Omental fat pad (tissue), 3 donors: ENCODE measurements at regions not wholly inside any gene's neighbourhood (a gene's known extent, or its start where the extent isn't known, plus 50 kb on each side); places are given as distances from the start of the nearest gene placed in this dataset.

Experiments used
- ATAC-seq: fragments of 150-250 bp; one replicate; pipeline ENCODE4 v1.9.1; 2016; ENCODE audit warnings: mild to moderate bottlenecking, moderate library complexity; ENCODE audit not compliant: low FRiP score
- DNase-seq: peaks from one replicate; pipeline ENCODE4 v3.0.0-alpha.2; 2019; ENCODE audit warnings: low spot score
- TF ChIP-seq, protein P1 (sequence below), 3 donors: fragments of 450-650 bp; IDR thresholded peaks; one replicate each; pipeline ENCODE4 v1.5.1; 2016 to 2017; ENCODE audit warnings: antibody characterized with exemption in 3 of 3, mild to moderate bottlenecking in 3 of 3, moderate library complexity in 2 of 3

DNA sequence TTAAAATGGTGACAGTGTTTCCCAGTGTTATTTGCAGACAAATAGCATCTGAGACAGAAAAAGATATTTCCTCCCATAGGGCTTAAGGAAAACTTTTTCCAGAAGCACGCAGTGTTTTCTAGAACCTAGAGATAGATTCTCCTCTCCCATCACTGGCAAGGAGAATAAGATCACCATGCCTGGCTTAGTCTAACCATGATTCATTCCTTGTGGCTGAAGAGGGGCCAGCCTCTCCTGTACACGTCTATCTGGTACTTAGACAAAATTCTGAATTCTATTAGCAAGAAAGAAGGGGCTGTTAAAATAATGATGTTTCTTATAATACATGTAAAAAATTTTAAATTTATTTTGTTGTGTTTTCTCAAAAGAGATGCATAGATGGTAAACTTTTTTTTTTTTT is 296.1 kb upstream of the LDB2 start:
- TF ChIP-seq, protein P1, sequence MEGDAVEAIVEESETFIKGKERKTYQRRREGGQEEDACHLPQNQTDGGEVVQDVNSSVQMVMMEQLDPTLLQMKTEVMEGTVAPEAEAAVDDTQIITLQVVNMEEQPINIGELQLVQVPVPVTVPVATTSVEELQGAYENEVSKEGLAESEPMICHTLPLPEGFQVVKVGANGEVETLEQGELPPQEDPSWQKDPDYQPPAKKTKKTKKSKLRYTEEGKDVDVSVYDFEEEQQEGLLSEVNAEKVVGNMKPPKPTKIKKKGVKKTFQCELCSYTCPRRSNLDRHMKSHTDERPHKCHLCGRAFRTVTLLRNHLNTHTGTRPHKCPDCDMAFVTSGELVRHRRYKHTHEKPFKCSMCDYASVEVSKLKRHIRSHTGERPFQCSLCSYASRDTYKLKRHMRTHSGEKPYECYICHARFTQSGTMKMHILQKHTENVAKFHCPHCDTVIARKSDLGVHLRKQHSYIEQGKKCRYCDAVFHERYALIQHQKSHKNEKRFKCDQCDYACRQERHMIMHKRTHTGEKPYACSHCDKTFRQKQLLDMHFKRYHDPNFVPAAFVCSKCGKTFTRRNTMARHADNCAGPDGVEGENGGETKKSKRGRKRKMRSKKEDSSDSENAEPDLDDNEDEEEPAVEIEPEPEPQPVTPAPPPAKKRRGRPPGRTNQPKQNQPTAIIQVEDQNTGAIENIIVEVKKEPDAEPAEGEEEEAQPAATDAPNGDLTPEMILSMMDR (IDR thresholded peaks at IDR 0.05), result no peak
- DNase-seq (no peak), ATAC-seq (no peak)

DNA sequence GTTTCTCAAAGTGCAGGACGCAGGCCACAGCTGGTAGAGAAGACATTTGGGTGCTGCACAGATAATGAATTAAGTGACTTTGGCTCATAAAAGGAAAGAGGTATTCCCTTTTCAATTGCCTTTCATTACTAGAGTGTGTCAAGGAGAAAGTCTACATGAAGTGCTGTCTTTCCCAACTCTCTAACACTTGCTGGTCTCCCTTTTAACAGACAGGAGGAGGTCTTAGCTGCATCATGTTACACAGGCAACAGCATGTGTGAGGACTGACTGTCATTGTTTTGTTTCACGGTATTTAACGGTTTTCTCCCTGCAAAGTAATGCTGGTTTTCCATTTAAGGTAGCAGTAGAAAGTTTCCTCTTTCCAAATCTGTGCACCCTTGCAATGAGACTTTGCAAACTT is 291.3 kb upstream of the LDB2 start:
- ATAC-seq (no peak), DNase-seq (no peak)
- TF ChIP-seq, protein P1 (IDR thresholded peaks at IDR 0.05), result no peak

DNA sequence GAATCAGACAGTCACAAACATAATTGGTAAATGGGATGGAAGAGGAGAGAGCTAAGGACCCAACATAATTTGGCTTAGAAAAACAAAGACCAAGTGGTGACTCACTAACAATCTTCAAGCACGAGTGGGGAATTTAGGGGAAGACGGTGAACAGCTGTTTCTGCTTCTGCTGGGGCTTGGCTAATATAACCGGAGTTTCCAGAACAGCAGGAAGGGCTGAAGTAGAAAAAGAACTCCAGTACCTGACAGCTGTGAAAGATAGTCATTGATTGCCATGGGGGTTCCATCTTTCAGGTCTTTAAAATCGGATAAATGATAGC is 290.9 kb upstream of the LDB2 start:
- DNase-seq, result no peak
- TF ChIP-seq, protein P1 (IDR thresholded peaks at IDR 0.05), result no peak
- no peak for ATAC-seq

DNA sequence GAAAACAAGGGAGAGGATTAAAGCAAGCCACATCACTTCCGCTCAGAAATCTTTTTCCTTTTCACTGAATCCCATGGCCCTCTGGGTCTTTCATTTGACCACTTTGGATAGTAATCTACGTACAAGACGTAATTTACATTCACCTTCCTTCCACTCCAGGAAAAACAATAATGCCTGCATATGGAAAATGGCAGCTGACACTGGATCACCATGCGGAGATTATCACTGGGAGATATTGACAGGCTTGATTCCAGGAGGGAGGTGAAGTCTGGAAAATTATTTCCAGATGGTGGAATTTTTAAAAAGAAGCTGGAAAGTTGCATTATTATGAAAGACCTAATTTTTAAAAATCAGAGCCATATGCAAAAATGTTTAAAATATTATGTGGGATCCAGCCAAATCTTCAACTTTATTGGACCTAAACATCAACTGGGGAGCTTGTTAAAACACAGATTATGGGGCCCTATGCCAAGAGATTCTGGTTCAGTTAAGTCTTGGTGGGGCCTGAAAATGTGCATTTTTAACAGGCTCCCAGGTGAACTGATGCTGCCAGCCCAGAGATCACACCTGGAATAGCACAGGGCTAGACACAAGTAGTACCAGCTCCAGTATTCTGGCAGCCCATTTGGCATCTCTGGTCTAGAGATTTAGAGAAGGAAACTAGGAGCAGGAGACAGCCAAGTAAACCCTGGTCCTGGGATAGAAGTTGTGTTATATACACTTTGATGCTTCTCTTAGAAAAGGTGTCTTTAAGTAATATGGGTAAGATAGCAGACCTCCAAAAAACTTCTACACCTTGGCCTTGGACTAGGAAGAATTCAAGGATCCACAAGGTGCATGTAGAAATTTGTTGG is 290.3 kb upstream of the LDB2 start:
- TF ChIP-seq, protein P1 (IDR thresholded peaks at IDR 0.05), result no peak

DNA sequence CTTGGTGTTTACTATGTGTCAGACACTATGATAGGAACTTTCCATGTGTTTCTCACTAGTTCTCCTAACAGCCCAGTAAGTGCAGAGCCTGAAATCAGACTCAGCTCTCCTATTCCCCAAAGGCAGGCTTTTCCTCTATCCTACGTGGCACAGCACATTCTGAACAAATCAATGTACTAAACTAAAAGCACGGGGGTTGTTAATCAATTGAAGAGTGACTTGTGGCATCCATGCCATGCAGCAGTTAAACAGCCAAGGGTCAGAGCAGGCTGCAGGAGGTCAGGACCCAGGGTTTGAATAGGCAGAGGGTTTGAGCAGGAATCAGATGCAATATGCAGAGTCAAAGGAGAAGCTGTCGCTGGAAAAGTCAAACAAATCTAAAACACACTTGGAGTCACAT is 289.7 kb upstream of the LDB2 start:
- DNase-seq, result no peak
- TF ChIP-seq, protein P1 (IDR thresholded peaks at IDR 0.05), result no peak
- no peak for ATAC-seq

More for the DNA sequence above, 290.3 kb upstream of the LDB2 start:
- DNase-seq (no peak), ATAC-seq (no peak)

DNA sequence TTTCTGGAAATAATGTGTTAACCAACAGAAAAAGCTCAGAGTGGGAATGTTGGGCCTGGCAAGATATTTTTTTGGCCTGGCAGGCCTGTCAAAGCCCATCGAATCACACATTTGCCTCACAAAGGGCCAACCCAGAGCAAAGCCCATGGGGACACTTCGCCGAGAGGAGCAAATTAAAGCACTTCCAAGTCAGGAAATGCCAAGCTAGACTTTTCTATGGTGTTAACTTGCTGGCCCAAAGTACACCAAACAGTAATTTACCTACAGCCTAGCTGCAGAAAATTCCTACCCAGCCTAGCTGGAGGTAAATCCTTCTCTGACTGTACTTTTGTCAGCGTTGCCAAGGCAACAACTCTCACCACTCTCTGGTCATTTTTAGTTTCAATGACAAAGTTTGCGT is 288.6 kb upstream of the LDB2 start:
- DNase-seq (no peak), ATAC-seq (no peak)
- TF ChIP-seq, protein P1 (IDR thresholded peaks at IDR 0.05), result no peak

DNA sequence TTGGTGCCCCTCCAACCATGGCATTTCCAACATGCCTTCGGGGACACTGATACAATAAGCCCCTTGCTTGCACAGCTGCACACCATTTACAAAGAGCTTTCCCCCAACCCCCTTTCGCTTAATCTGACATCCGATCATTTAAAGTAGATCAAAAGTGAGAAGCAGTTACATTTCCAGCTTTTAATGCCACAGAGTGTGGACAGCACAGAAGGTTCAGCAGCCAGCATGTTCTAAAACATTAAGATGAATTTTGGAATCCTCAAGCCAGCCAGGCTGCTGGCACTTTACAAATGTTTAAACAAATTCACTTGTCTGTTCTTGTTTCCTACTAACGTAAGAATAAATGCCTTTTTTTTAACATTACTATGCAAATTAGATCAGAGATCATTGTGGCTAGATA is 284.4 kb upstream of the LDB2 start:
- DNase-seq, result no peak
- ATAC-seq, result no peak
- TF ChIP-seq, protein P1 (IDR thresholded peaks at IDR 0.05), result no peak
